ENCODE measurements at regions not wholly inside any gene's neighbourhood (a gene's known extent, or its start where the extent isn't known, plus 50 kb on each side); places are given as distances from the start of the nearest gene placed in this dataset.

GRCh38 chr1:84090447-84091245, 53.4 kb upstream of the PRKACB start:
- no peak for FAIRE-seq

GRCh38 chr1:84089867-84090266, 54.2 kb upstream of the PRKACB start:
- FAIRE-seq, result no peak

- FAIRE-seq, result no peak
These were observed 54.6 kb upstream of the PRKACB start for GRCh38 chr1:84089465-84089864.

GRCh38 chr1:84086616-84087015, 57.5 kb upstream of the PRKACB start:
- no peak for FAIRE-seq

- no peak for FAIRE-seq
These were observed 57.9 kb upstream of the PRKACB start for GRCh38 chr1:84086189-84086588.

GRCh38 chr1:84083307-84083706, 60.8 kb upstream of the PRKACB start:
- FAIRE-seq, result peak; percentile 21

GRCh38 chr1:84078842-84079202, 65.2 kb upstream of the PRKACB start:
- FAIRE-seq, result no peak

GRCh38 chr1:84078108-84078841, 65.8 kb upstream of the PRKACB start:
- no peak for FAIRE-seq

- FAIRE-seq, result no peak
These were observed 66.5 kb upstream of the PRKACB start for GRCh38 chr1:84077476-84078107.

GRCh38 chr1:84073266-84073665, 70.8 kb upstream of the PRKACB start:
- no peak for FAIRE-seq

GRCh38 chr1:84069236-84069845, 70.4 kb upstream of the TTLL7 start:
- peak; percentile 96 for FAIRE-seq

GRCh38 chr1:84062496-84062895, 63.6 kb upstream of the TTLL7 start:
- FAIRE-seq, result no peak

- no peak for FAIRE-seq
These were observed 62.4 kb upstream of the TTLL7 start for GRCh38 chr1:84061336-84061735.

- FAIRE-seq, result no peak
These were observed 61.8 kb upstream of the TTLL7 start for GRCh38 chr1:84060781-84061180.

- FAIRE-seq, result no peak
These were observed 49.9 kb upstream of the TTLL7 start for GRCh38 chr1:84048820-84049219.

Data from colon (tissue), 2 donors.